ENCODE measurements at regions not wholly inside any gene's neighbourhood (a gene's known extent, or its start where the extent isn't known, plus 50 kb on each side); places are given as distances from the start of the nearest gene placed in this dataset.

DNA sequence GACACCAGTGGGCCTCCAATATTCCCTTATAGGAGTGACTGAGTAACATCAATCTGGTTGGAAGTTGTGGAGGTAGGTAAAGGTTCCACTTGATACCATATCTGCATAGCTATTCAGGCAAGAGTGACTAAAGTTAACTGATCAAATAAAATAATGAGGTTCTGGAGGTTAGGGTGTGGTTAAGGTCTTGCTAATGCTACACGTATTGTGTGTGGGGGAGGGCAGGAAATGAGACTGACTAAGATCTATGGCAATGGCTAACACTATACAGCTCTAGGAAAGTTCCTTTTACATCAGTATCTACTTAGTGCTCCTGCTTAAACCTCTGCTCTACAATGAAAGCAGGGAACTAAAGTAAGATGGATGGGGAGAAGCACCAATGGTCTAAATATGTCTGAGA lies 149.1 kb upstream of the MGAT5 start:
- TF ChIP-seq CTCF (IDR thresholded peaks at IDR 0.05) = no peak
- no peak for TF ChIP-seq POLR2A (IDR thresholded peaks at IDR 0.05)
